Suprapubic skin (tissue), 4 donors: ENCODE measurements at regions not wholly inside any gene's neighbourhood (a gene's known extent, or its start where the extent isn't known, plus 50 kb on each side); places are given as distances from the start of the nearest gene placed in this dataset.

Experiments
- POLR2A ChIP-seq, 2 donors: fragments of 450-650 bp; IDR thresholded peaks; one replicate each; pipeline ENCODE4 v1.6.1; 2017; ENCODE audit warnings: antibody characterized with exemption in 2 of 2, mild to moderate bottlenecking in 2 of 2, moderate library complexity in 2 of 2
- POLR2AphosphoS5 ChIP-seq, 3 donors: sonication (generic); formaldehyde crosslinking; IDR thresholded peaks; one replicate each; pipeline ENCODE4 v1.6.1; 2017; ENCODE audit warnings: antibody characterized with exemption in 3 of 3
- TF ChIP-seq, protein P1 (sequence below), 2 donors: fragments of 200-600 bp in 1 of 2; fragments of 450-650 bp in 1 of 2; sonication (generic) in 1 of 2; IDR thresholded peaks; one replicate each; pipeline ENCODE4 v1.5.1; 2016 to 2019; ENCODE audit warnings: antibody characterized with exemption in 2 of 2, mild to moderate bottlenecking in 1 of 2, moderate library complexity in 1 of 2

DNA sequence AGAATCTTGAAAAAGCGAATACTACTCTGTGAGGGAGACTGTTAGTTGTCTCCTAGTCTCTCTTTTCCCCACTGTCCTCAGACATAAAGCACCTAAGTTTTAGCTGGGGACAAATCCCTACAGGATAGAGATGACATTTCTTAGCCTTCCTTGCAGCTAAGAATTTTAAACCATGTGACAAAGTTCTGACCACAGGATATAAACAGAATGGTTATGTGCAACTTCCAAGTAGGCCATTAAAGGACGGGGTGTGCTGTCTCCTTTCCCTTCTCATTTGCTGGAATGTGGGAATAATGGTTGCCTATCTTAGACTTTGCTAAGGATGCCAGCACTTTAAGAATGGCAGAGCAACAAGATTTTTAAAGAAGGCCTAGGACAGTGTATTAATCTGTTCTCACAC, 74.9 kb upstream of the PRPS1L1 start:
- TF ChIP-seq, protein P1, sequence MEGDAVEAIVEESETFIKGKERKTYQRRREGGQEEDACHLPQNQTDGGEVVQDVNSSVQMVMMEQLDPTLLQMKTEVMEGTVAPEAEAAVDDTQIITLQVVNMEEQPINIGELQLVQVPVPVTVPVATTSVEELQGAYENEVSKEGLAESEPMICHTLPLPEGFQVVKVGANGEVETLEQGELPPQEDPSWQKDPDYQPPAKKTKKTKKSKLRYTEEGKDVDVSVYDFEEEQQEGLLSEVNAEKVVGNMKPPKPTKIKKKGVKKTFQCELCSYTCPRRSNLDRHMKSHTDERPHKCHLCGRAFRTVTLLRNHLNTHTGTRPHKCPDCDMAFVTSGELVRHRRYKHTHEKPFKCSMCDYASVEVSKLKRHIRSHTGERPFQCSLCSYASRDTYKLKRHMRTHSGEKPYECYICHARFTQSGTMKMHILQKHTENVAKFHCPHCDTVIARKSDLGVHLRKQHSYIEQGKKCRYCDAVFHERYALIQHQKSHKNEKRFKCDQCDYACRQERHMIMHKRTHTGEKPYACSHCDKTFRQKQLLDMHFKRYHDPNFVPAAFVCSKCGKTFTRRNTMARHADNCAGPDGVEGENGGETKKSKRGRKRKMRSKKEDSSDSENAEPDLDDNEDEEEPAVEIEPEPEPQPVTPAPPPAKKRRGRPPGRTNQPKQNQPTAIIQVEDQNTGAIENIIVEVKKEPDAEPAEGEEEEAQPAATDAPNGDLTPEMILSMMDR (IDR thresholded peaks at IDR 0.05): no peak
- no peak for TF ChIP-seq POLR2A (IDR thresholded peaks at IDR 0.05)
- no peak for TF ChIP-seq POLR2AphosphoS5 (IDR thresholded peaks at IDR 0.05)
